GM12891 (cell line): ENCODE measurements at regions not wholly inside any gene's neighbourhood (a gene's known extent, or its start where the extent isn't known, plus 50 kb on each side); places are given as distances from the start of the nearest gene placed in this dataset.

Source experiments
- PAX5 ChIP-seq: IDR thresholded peaks from 2 replicates; pipeline ENCODE4 v1.6.1; 2011; ENCODE audit warnings: low read length, moderate library complexity, mild to moderate bottlenecking; ENCODE audit not compliant: insufficient read depth, severe bottlenecking
- POLR2A ChIP-seq: IDR thresholded peaks from 2 replicates; pipeline ENCODE4 v1.6.1; 2011; ENCODE audit warnings: low read depth, low read length, control low read depth
- POLR2AphosphoS5 ChIP-seq: IDR thresholded peaks from 2 replicates; pipeline ENCODE4 v1.6.1; 2011; ENCODE audit warnings: low read depth, low read length, control low read depth

DNA sequence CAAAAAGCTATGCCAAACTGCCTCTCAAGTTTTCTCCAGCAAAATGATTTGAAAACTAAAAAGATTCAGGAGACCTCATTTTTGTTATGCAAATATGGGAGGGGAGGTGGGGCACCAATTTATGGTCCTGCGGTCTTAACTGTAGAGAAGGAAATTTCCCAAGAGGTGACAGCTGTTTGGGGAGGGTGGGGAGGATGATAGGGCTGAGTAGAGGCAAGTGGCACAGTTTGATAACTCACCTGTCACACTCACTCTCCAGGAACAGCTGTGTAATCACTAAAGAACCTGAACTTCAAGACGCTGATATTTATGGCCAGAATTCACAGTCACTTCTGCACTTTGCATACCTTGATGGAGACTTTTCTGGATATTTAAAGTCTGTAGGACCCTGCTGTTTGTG lies 232.9 kb upstream of the STARD13 start:
- TF ChIP-seq POLR2AphosphoS5, result no peak
- TF ChIP-seq POLR2A, result no peak
- no peak for TF ChIP-seq PAX5
